Spleen (tissue), 7 donors: ENCODE measurements at regions not wholly inside any gene's neighbourhood (a gene's known extent, or its start where the extent isn't known, plus 50 kb on each side); places are given as distances from the start of the nearest gene placed in this dataset.

Experiments used
- POLR2AphosphoS5 ChIP-seq, 3 donors: sonication (generic); formaldehyde crosslinking; IDR thresholded peaks; one replicate each; pipeline ENCODE4 v1.5.1; 2017; ENCODE audit warnings: antibody characterized with exemption in 3 of 3
- TF ChIP-seq, protein P1 (sequence below), 11 experiments: fragments of 200-600 bp in 7 of 11; fragments of 450-650 bp in 4 of 11; sonication (generic) in 4 of 11; IDR thresholded peaks in 8 of 11; conservative IDR thresholded peaks in 3 of 11; 1 replicate in 7 of 11; 2 replicates in 4 of 11; pipeline versions ENCODE4 v1.4.0 to v1.8.0; 2016 to 2021; ENCODE audit warnings: antibody characterized with exemption in 11 of 11, inconsistent platforms in 4 of 11, mild to moderate bottlenecking in 1 of 11
- donor health status: DM: no; HTN: no; CAD: no; lungs with moderate emphysema.
- donor health status: DM: no; HTN: no; CAD: no.
- donor health status: DM: no; HTN: no; CAD: no.

GRCh38 chr2:198296665-198297308 lies 492.4 kb downstream of the PLCL1 start:
- no peak for TF ChIP-seq POLR2AphosphoS5 (IDR thresholded peaks at IDR 0.05)
- TF ChIP-seq, protein P1, sequence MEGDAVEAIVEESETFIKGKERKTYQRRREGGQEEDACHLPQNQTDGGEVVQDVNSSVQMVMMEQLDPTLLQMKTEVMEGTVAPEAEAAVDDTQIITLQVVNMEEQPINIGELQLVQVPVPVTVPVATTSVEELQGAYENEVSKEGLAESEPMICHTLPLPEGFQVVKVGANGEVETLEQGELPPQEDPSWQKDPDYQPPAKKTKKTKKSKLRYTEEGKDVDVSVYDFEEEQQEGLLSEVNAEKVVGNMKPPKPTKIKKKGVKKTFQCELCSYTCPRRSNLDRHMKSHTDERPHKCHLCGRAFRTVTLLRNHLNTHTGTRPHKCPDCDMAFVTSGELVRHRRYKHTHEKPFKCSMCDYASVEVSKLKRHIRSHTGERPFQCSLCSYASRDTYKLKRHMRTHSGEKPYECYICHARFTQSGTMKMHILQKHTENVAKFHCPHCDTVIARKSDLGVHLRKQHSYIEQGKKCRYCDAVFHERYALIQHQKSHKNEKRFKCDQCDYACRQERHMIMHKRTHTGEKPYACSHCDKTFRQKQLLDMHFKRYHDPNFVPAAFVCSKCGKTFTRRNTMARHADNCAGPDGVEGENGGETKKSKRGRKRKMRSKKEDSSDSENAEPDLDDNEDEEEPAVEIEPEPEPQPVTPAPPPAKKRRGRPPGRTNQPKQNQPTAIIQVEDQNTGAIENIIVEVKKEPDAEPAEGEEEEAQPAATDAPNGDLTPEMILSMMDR (IDR thresholded peaks at IDR 0.05 in 8 of 11, conservative IDR thresholded peaks at IDR 0.05 in 3 of 11): peak; percentile 33 to 85 (median 72)
